ENCODE measurements at regions not wholly inside any gene's neighbourhood (a gene's known extent, or its start where the extent isn't known, plus 50 kb on each side); places are given as distances from the start of the nearest gene placed in this dataset.

DNA sequence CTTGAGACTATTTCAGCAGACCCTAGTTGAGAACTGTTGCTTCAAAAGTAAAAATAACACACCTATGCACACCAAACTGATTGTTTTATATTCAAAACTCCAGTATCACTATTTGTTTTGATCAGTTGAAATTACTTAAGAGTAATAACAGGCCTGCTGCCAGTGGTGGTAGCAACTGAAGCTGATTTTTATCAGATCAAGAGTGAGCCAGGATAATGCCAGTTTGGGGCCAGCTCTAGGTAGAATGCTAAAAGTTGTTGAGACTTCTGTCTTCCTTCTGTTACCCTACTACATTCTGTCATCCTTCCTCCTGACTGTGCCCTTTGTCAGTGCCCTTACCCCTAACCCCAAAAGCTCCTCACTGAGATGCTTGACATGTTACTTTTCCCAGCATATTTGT is 228.7 kb upstream of the SPRY1 start:
- TF ChIP-seq, protein P1, sequence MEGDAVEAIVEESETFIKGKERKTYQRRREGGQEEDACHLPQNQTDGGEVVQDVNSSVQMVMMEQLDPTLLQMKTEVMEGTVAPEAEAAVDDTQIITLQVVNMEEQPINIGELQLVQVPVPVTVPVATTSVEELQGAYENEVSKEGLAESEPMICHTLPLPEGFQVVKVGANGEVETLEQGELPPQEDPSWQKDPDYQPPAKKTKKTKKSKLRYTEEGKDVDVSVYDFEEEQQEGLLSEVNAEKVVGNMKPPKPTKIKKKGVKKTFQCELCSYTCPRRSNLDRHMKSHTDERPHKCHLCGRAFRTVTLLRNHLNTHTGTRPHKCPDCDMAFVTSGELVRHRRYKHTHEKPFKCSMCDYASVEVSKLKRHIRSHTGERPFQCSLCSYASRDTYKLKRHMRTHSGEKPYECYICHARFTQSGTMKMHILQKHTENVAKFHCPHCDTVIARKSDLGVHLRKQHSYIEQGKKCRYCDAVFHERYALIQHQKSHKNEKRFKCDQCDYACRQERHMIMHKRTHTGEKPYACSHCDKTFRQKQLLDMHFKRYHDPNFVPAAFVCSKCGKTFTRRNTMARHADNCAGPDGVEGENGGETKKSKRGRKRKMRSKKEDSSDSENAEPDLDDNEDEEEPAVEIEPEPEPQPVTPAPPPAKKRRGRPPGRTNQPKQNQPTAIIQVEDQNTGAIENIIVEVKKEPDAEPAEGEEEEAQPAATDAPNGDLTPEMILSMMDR (IDR thresholded peaks at IDR 0.05; ENCODE audit: insufficient read depth, low read depth, low read length) = no peak
- TF ChIP-seq EZH2 (IDR thresholded peaks at IDR 0.05; ENCODE audit: insufficient read depth, low read length) = no peak

Measured in astrocyte (in vitro differentiated cells and primary cell).